ENCODE measurements at regions not wholly inside any gene's neighbourhood (a gene's known extent, or its start where the extent isn't known, plus 50 kb on each side); places are given as distances from the start of the nearest gene placed in this dataset.

- WGBS, 3 donors = 78 to 86% (median 78%) methylated on average over 4 of the region's 4 CpGs
- no peaks in the 10 kb centered on the region for H3K9me3 ChIP-seq (ENCODE audit: control insufficient read depth in 2 of 2, insufficient read depth in 1 of 2, low read depth in 1 of 2, low read length in 1 of 2)
- H3K27me3 ChIP-seq (ENCODE audit: control insufficient read depth in 3 of 3, insufficient read depth in 3 of 3, low read length in 3 of 3) = no peaks in the 10 kb centered on the region
- no peaks in the 10 kb centered on the region for H3K4me1 ChIP-seq (ENCODE audit: control insufficient read depth in 3 of 3, insufficient read depth in 2 of 3, low read depth in 1 of 3, low read length in 2 of 3)
- DNase-seq = no peak
- FAIRE-seq = no peak
- no peak overlapping the region for H3K4me3 ChIP-seq (ENCODE audit: low read depth in 1 of 3, low read length in 3 of 3)
- H3K27ac ChIP-seq (ENCODE audit: low read depth in 1 of 3, low read length in 2 of 3) = no peak overlapping the region
- H3K36me3 ChIP-seq (ENCODE audit: control insufficient read depth in 3 of 3, insufficient read depth in 2 of 3, low read depth in 1 of 3, low read length in 3 of 3) = no peaks in the 10 kb centered on the region
Measured at GRCh38 chr9:81771571-81771970, 82.2 kb upstream of the TLE1 start.

- FAIRE-seq (no peak), DNase-seq (no peak)
- no peaks in the 10 kb centered on the region for H3K27me3 ChIP-seq (ENCODE audit: control insufficient read depth in 3 of 3, insufficient read depth in 3 of 3, low read length in 3 of 3)
- no peaks in the 10 kb centered on the region for H3K4me1 ChIP-seq (ENCODE audit: control insufficient read depth in 3 of 3, insufficient read depth in 2 of 3, low read depth in 1 of 3, low read length in 2 of 3)
- H3K27ac ChIP-seq (ENCODE audit: low read depth in 1 of 3, low read length in 2 of 3) = no peak overlapping the region
- H3K4me3 ChIP-seq (ENCODE audit: low read depth in 1 of 3, low read length in 3 of 3) = no peak overlapping the region
- H3K9me3 ChIP-seq (ENCODE audit: control insufficient read depth in 2 of 2, insufficient read depth in 1 of 2, low read depth in 1 of 2, low read length in 1 of 2) = no peaks in the 10 kb centered on the region
- no peaks in the 10 kb centered on the region for H3K36me3 ChIP-seq (ENCODE audit: control insufficient read depth in 3 of 3, insufficient read depth in 2 of 3, low read depth in 1 of 3, low read length in 3 of 3)
- 19 to 23% (median 21%) methylated on average over 1 of the region's 1 CpG for WGBS, 3 donors
Measured at GRCh38 chr9:81772144-81772543, 82.8 kb upstream of the TLE1 start.

GRCh38 chr9:81776390-81776789, 87.0 kb upstream of the TLE1 start:
- Histone ChIP-seq H3K27me3 (ENCODE audit: control insufficient read depth in 3 of 3, insufficient read depth in 3 of 3, low read length in 3 of 3) (no peaks in the 10 kb centered on the region), H3K36me3 (ENCODE audit: control insufficient read depth in 3 of 3, insufficient read depth in 2 of 3, low read depth in 1 of 3, low read length in 3 of 3) (no peaks in the 10 kb centered on the region), H3K4me3 (ENCODE audit: low read depth in 1 of 3, low read length in 3 of 3) (no peak overlapping the region), H3K4me1 (ENCODE audit: control insufficient read depth in 3 of 3, insufficient read depth in 2 of 3, low read depth in 1 of 3, low read length in 2 of 3) (no peaks in the 10 kb centered on the region), H3K9me3 (ENCODE audit: control insufficient read depth in 2 of 2, insufficient read depth in 1 of 2, low read depth in 1 of 2, low read length in 1 of 2) (no peaks in the 10 kb centered on the region), H3K27ac (ENCODE audit: low read depth in 1 of 3, low read length in 2 of 3) (no peak overlapping the region)
- DNase-seq (no peak), FAIRE-seq (no peak)
- 65 to 86% (median 75%) methylated on average over 1 of the region's 1 CpG for WGBS, 3 donors

GRCh38 chr9:81776834-81777233, 87.5 kb upstream of the TLE1 start:
- H3K27me3 ChIP-seq (ENCODE audit: control insufficient read depth in 3 of 3, insufficient read depth in 3 of 3, low read length in 3 of 3) = no peaks in the 10 kb centered on the region
- H3K27ac ChIP-seq (ENCODE audit: low read depth in 1 of 3, low read length in 2 of 3) = no peak overlapping the region
- H3K4me3 ChIP-seq (ENCODE audit: low read depth in 1 of 3, low read length in 3 of 3) = no peak overlapping the region
- no peaks in the 10 kb centered on the region for H3K4me1 ChIP-seq (ENCODE audit: control insufficient read depth in 3 of 3, insufficient read depth in 2 of 3, low read depth in 1 of 3, low read length in 2 of 3)
- H3K9me3 ChIP-seq (ENCODE audit: control insufficient read depth in 2 of 2, insufficient read depth in 1 of 2, low read depth in 1 of 2, low read length in 1 of 2) = no peaks in the 10 kb centered on the region
- FAIRE-seq = no peak
- no peak for DNase-seq
- 28 to 64% (median 36%) methylated on average over 2 of the region's 2 CpGs for WGBS, 3 donors
- no peaks in the 10 kb centered on the region for H3K36me3 ChIP-seq (ENCODE audit: control insufficient read depth in 3 of 3, insufficient read depth in 2 of 3, low read depth in 1 of 3, low read length in 3 of 3)

GRCh38 chr9:81777482-81777881, 88.1 kb upstream of the TLE1 start:
- H3K36me3 ChIP-seq (ENCODE audit: control insufficient read depth in 3 of 3, insufficient read depth in 2 of 3, low read depth in 1 of 3, low read length in 3 of 3) = no peaks in the 10 kb centered on the region
- no peak overlapping the region for H3K27ac ChIP-seq (ENCODE audit: low read depth in 1 of 3, low read length in 2 of 3)
- H3K27me3 ChIP-seq (ENCODE audit: control insufficient read depth in 3 of 3, insufficient read depth in 3 of 3, low read length in 3 of 3) = no peaks in the 10 kb centered on the region
- no peak for FAIRE-seq
- no peaks in the 10 kb centered on the region for H3K4me1 ChIP-seq (ENCODE audit: control insufficient read depth in 3 of 3, insufficient read depth in 2 of 3, low read depth in 1 of 3, low read length in 2 of 3)
- WGBS, 3 donors = 67 to 74% (median 71%) methylated on average over 3 of the region's 3 CpGs
- DNase-seq = no peak
- H3K9me3 ChIP-seq (ENCODE audit: control insufficient read depth in 2 of 2, insufficient read depth in 1 of 2, low read depth in 1 of 2, low read length in 1 of 2) = peaks cover 0 to 2% of the 10 kb centered on the region in 2 donors
- H3K4me3 ChIP-seq (ENCODE audit: low read depth in 1 of 3, low read length in 3 of 3) = no peak overlapping the region

GRCh38 chr9:81782313-81782995, 93.1 kb upstream of the TLE1 start:
- H3K9me3 ChIP-seq (ENCODE audit: control insufficient read depth in 2 of 2, insufficient read depth in 1 of 2, low read depth in 1 of 2, low read length in 1 of 2) = peaks cover 0 to 2% of the 10 kb centered on the region in 2 donors
- H3K36me3 ChIP-seq (ENCODE audit: control insufficient read depth in 3 of 3, insufficient read depth in 2 of 3, low read depth in 1 of 3, low read length in 3 of 3) = no peaks in the 10 kb centered on the region
- no peaks in the 10 kb centered on the region for H3K27me3 ChIP-seq (ENCODE audit: control insufficient read depth in 3 of 3, insufficient read depth in 3 of 3, low read length in 3 of 3)
- no peak for FAIRE-seq
- DNase-seq = no peak
- no peak overlapping the region for H3K4me3 ChIP-seq (ENCODE audit: low read depth in 1 of 3, low read length in 3 of 3)
- H3K27ac ChIP-seq (ENCODE audit: low read depth in 1 of 3, low read length in 2 of 3) = no peak overlapping the region
- peaks cover 0 to 4% (median 0%) of the 10 kb centered on the region in 3 donors for H3K4me1 ChIP-seq (ENCODE audit: control insufficient read depth in 3 of 3, insufficient read depth in 2 of 3, low read depth in 1 of 3, low read length in 2 of 3)
- 88 to 95% (median 93%) methylated on average over 10 of the region's 10 CpGs for WGBS, 3 donors

- WGBS, 3 donors = 35 to 64% (median 54%) methylated on average over 4 of the region's 4 CpGs
- Histone ChIP-seq H3K27ac (ENCODE audit: low read depth in 1 of 3, low read length in 2 of 3) (peak overlapping the region in 1 of 3 donors; percentile 69), H3K4me3 (ENCODE audit: low read depth in 1 of 3, low read length in 3 of 3) (no peak overlapping the region), H3K27me3 (ENCODE audit: control insufficient read depth in 3 of 3, insufficient read depth in 3 of 3, low read length in 3 of 3) (no peaks in the 10 kb centered on the region), H3K36me3 (ENCODE audit: control insufficient read depth in 3 of 3, insufficient read depth in 2 of 3, low read depth in 1 of 3, low read length in 3 of 3) (no peaks in the 10 kb centered on the region), H3K9me3 (ENCODE audit: control insufficient read depth in 2 of 2, insufficient read depth in 1 of 2, low read depth in 1 of 2, low read length in 1 of 2) (no peaks in the 10 kb centered on the region), H3K4me1 (ENCODE audit: control insufficient read depth in 3 of 3, insufficient read depth in 2 of 3, low read depth in 1 of 3, low read length in 2 of 3) (peaks cover 0 to 19% (median 0%) of the 10 kb centered on the region in 3 donors)
- FAIRE-seq = no peak
- peak in 1 of 2 donors; percentile 78 for DNase-seq
Measured at GRCh38 chr9:81787747-81788632, 98.6 kb upstream of the TLE1 start.

GRCh38 chr9:81789721-81790120, 100.4 kb upstream of the TLE1 start:
- Histone ChIP-seq H3K9me3 (ENCODE audit: control insufficient read depth in 2 of 2, insufficient read depth in 1 of 2, low read depth in 1 of 2, low read length in 1 of 2) (no peaks in the 10 kb centered on the region), H3K27me3 (ENCODE audit: control insufficient read depth in 3 of 3, insufficient read depth in 3 of 3, low read length in 3 of 3) (no peaks in the 10 kb centered on the region), H3K36me3 (ENCODE audit: control insufficient read depth in 3 of 3, insufficient read depth in 2 of 3, low read depth in 1 of 3, low read length in 3 of 3) (no peaks in the 10 kb centered on the region), H3K4me1 (ENCODE audit: control insufficient read depth in 3 of 3, insufficient read depth in 2 of 3, low read depth in 1 of 3, low read length in 2 of 3) (peaks cover 0 to 19% (median 0%) of the 10 kb centered on the region in 3 donors), H3K27ac (ENCODE audit: low read depth in 1 of 3, low read length in 2 of 3) (no peak overlapping the region), H3K4me3 (ENCODE audit: low read depth in 1 of 3, low read length in 3 of 3) (no peak overlapping the region)
- 87 to 97% (median 87%) methylated on average over 1 of the region's 1 CpG for WGBS, 3 donors
- FAIRE-seq = no peak
- DNase-seq = no peak

Data from small intestine (tissue), 7 donors.